Activated naive CD8-positive, alpha-beta T cell treated with anti-CD3 and anti-CD28 coated beads, Interleukin-2, amount 10 ng/mL, durations not matched to agents 7 days and 5 days (primary cell): ENCODE measurements at regions not wholly inside any gene's neighbourhood (a gene's known extent, or its start where the extent isn't known, plus 50 kb on each side); places are given as distances from the start of the nearest gene placed in this dataset.

Experiments used
- ATAC-seq: fragments of 150-1000 bp; cut with Tn5 transposase; one replicate; pipeline ENCODE4 v1.10.0; 2021; ENCODE audit warnings: low read depth, moderate library complexity
- POLR2A ChIA-PET: fragments of 350-600 bp; sonication (Branson Sonifier 250); formaldehyde crosslinking; loops from one replicate; lab custom pipeline; 2021; ENCODE audit warnings: antibody characterized with exemption; lab: Charles Lee
- DNase-seq: peaks from one replicate; pipeline ENCODE4 v3.0.0; 2021
- H3K27ac Mint-ChIP-seq: one replicate; pipeline ENCODE4 v1.8.0; 2022; ENCODE audit warnings: mild to moderate bottlenecking, mixed read lengths
- H3K27me3 Mint-ChIP-seq: one replicate; pipeline ENCODE4 v1.8.0; 2022; ENCODE audit warnings: mild to moderate bottlenecking, moderate library complexity, mixed read lengths
- H3K36me3 Mint-ChIP-seq: one replicate; pipeline ENCODE4 v1.8.0; 2021; ENCODE audit warnings: mild to moderate bottlenecking, mixed read lengths
- H3K4me1 Mint-ChIP-seq: one replicate; pipeline ENCODE4 v1.8.0; 2021; ENCODE audit warnings: mixed read lengths
- H3K4me3 Mint-ChIP-seq: one replicate; pipeline ENCODE4 v1.8.0; 2022; ENCODE audit warnings: mild to moderate bottlenecking, moderate library complexity, mixed read lengths
- H3K9me3 Mint-ChIP-seq: one replicate; pipeline ENCODE4 v1.8.0; 2021; ENCODE audit warnings: mixed read lengths

DNA sequence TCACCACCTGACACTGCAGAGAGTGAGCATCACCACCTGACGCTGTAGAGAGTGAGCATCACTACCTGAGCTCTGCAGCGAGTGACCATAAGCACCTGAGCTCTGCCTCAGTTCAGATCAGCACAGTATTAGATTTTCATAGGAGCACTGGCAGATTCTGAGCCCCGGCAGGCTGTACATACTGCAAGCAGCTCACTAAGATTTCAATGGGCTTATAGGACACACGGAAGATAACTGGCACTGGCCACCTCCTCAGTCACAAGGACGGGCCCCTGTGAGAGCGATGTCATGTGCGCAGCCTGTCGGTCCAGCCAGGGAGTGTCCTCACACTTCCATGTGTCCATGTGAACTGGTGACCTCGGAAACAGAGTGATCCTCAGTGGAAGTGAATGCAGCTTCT, 153.5 kb upstream of the IRX2 start:
- ATAC-seq = no peak
- H3K4me3 Mint-ChIP-seq = no peak overlapping the region
- no peaks in the 10 kb centered on the region for H3K4me1 Mint-ChIP-seq
- no peaks in the 10 kb centered on the region for H3K36me3 Mint-ChIP-seq
- no peak overlapping the region for H3K27ac Mint-ChIP-seq
- H3K27me3 Mint-ChIP-seq = no peaks in the 10 kb centered on the region
- H3K9me3 Mint-ChIP-seq = peaks cover 5% of the 10 kb centered on the region
- POLR2A ChIA-PET = no interaction called here
- DNase-seq = no peak

GRCh38 chr5:2904399-2904798, 152.9 kb upstream of the IRX2 start:
- peaks cover 5% of the 10 kb centered on the region for H3K9me3 Mint-ChIP-seq

GRCh38 chr5:2903451-2904395, 152.2 kb upstream of the IRX2 start:
- no peak overlapping the region for H3K27ac Mint-ChIP-seq
- no peak for ATAC-seq
- no peaks in the 10 kb centered on the region for H3K27me3 Mint-ChIP-seq
- POLR2A ChIA-PET = no interaction called here
- no peak for DNase-seq
- peaks cover 5% of the 10 kb centered on the region for H3K9me3 Mint-ChIP-seq
- no peak overlapping the region for H3K4me3 Mint-ChIP-seq
- H3K4me1 Mint-ChIP-seq = no peaks in the 10 kb centered on the region
- H3K36me3 Mint-ChIP-seq = no peaks in the 10 kb centered on the region

More at GRCh38 chr5:2904399-2904798, 152.9 kb upstream of the IRX2 start:
- POLR2A ChIA-PET = no interaction called here
- ATAC-seq (no peak), DNase-seq (no peak)
- Mint-ChIP-seq H3K4me1 (no peaks in the 10 kb centered on the region), H3K27ac (no peak overlapping the region), H3K4me3 (no peak overlapping the region), H3K36me3 (no peaks in the 10 kb centered on the region), H3K27me3 (no peaks in the 10 kb centered on the region)

- ATAC-seq (no peak), DNase-seq (no peak)
- POLR2A ChIA-PET = no interaction called here
- Mint-ChIP-seq H3K27ac (no peak overlapping the region), H3K4me1 (no peaks in the 10 kb centered on the region), H3K27me3 (no peaks in the 10 kb centered on the region), H3K4me3 (no peak overlapping the region), H3K9me3 (peaks cover 5% of the 10 kb centered on the region), H3K36me3 (no peaks in the 10 kb centered on the region)
Observed at GRCh38 chr5:2902742-2903297, 151.3 kb upstream of the IRX2 start.

GRCh38 chr5:2902186-2902585, 150.7 kb upstream of the IRX2 start:
- POLR2A ChIA-PET = no interaction called here
- Mint-ChIP-seq H3K4me3 (no peak overlapping the region), H3K9me3 (peaks cover 5% of the 10 kb centered on the region), H3K27ac (no peak overlapping the region), H3K27me3 (no peaks in the 10 kb centered on the region), H3K36me3 (no peaks in the 10 kb centered on the region), H3K4me1 (no peaks in the 10 kb centered on the region)
- no peak for DNase-seq
- ATAC-seq = no peak

GRCh38 chr5:2901511-2901910, 150.0 kb upstream of the IRX2 start:
- ATAC-seq = no peak
- POLR2A ChIA-PET = no interaction called here
- H3K27ac Mint-ChIP-seq = no peak overlapping the region
- H3K9me3 Mint-ChIP-seq = peaks cover 5% of the 10 kb centered on the region
- H3K4me1 Mint-ChIP-seq = no peaks in the 10 kb centered on the region
- H3K4me3 Mint-ChIP-seq = no peak overlapping the region
- no peaks in the 10 kb centered on the region for H3K27me3 Mint-ChIP-seq
- DNase-seq = no peak
- H3K36me3 Mint-ChIP-seq = no peaks in the 10 kb centered on the region

DNA sequence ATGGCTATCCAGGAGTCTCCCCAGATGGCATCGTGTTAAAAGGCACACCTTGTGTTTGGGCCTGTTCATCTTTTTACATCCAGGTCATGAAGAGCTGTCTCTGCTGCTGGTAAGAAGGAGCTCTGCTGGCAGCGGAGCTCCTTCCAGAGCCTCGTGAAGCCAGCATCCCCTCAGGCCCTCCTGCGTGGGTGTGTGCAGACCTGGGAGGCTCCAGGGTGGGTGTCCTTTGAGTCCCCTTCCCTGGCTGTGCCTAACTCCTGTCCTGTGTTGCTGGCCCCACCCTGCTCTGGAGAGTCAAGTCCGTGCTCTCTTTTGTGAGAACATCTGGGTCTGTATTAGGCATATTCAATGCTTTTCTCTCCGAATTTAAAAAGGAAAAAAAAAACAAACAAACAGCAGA, 149.6 kb upstream of the IRX2 start:
- Mint-ChIP-seq H3K36me3 (no peaks in the 10 kb centered on the region), H3K27me3 (no peaks in the 10 kb centered on the region), H3K4me3 (no peak overlapping the region), H3K27ac (no peak overlapping the region), H3K9me3 (peaks cover 5% of the 10 kb centered on the region), H3K4me1 (no peaks in the 10 kb centered on the region)
- ATAC-seq = no peak
- POLR2A ChIA-PET = no interaction called here
- DNase-seq = no peak

DNA sequence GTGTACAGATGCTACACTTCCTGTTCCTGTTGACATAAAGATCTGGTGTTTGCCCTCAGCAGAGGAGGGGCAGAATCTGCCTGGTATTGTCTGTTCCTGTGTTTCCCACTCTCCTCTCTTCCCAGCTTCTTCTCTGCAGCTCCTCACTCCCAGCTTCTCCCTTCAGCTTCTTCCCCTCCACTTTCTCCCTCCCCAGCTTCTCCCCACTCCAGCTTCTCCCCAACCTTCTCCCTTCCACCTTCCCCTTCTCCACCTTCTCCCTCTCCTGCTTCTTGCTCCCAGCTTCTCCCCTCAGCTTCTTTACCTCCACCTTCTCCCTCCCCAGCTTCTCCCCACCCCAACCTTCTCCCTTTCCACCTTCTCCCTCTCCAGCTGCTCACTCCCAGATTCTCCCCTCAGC, 148.9 kb upstream of the IRX2 start:
- POLR2A ChIA-PET = no interaction called here
- Mint-ChIP-seq H3K4me1 (no peaks in the 10 kb centered on the region), H3K4me3 (no peak overlapping the region), H3K27me3 (no peaks in the 10 kb centered on the region), H3K9me3 (peaks cover 5% of the 10 kb centered on the region), H3K27ac (no peak overlapping the region), H3K36me3 (no peaks in the 10 kb centered on the region)
- DNase-seq (no peak), ATAC-seq (no peak)

GRCh38 chr5:2899311-2899710, 147.8 kb upstream of the IRX2 start:
- ATAC-seq (no peak), DNase-seq (no peak)
- no peaks in the 10 kb centered on the region for H3K27me3 Mint-ChIP-seq
- H3K4me3 Mint-ChIP-seq = no peak overlapping the region
- H3K4me1 Mint-ChIP-seq = no peaks in the 10 kb centered on the region
- POLR2A ChIA-PET = no interaction called here
- no peaks in the 10 kb centered on the region for H3K36me3 Mint-ChIP-seq
- H3K9me3 Mint-ChIP-seq = peaks cover 5% of the 10 kb centered on the region
- no peak overlapping the region for H3K27ac Mint-ChIP-seq

GRCh38 chr5:2898661-2899060, 147.2 kb upstream of the IRX2 start:
- Mint-ChIP-seq H3K4me1 (no peaks in the 10 kb centered on the region), H3K27ac (no peak overlapping the region), H3K36me3 (no peaks in the 10 kb centered on the region), H3K9me3 (peaks cover 6% of the 10 kb centered on the region), H3K4me3 (no peak overlapping the region), H3K27me3 (no peaks in the 10 kb centered on the region)
- ATAC-seq (no peak), DNase-seq (no peak)
- POLR2A ChIA-PET = no interaction called here

GRCh38 chr5:2897276-2897961, 145.9 kb upstream of the IRX2 start:
- DNase-seq (no peak), ATAC-seq (no peak)
- Mint-ChIP-seq H3K27me3 (no peaks in the 10 kb centered on the region), H3K27ac (no peak overlapping the region), H3K4me3 (no peak overlapping the region), H3K4me1 (no peaks in the 10 kb centered on the region), H3K9me3 (peaks cover 4% of the 10 kb centered on the region), H3K36me3 (no peaks in the 10 kb centered on the region)
- POLR2A ChIA-PET = no interaction called here

GRCh38 chr5:2896371-2897275, 145.1 kb upstream of the IRX2 start:
- Mint-ChIP-seq H3K4me1 (no peaks in the 10 kb centered on the region), H3K4me3 (no peak overlapping the region), H3K27me3 (no peaks in the 10 kb centered on the region), H3K27ac (no peak overlapping the region), H3K9me3 (peaks cover 4% of the 10 kb centered on the region), H3K36me3 (no peaks in the 10 kb centered on the region)
- ATAC-seq (no peak), DNase-seq (no peak)
- POLR2A ChIA-PET = no interaction called here

GRCh38 chr5:2895876-2896275, 144.4 kb upstream of the IRX2 start:
- DNase-seq (no peak), ATAC-seq (no peak)
- no peaks in the 10 kb centered on the region for H3K4me1 Mint-ChIP-seq
- H3K4me3 Mint-ChIP-seq = no peak overlapping the region
- H3K27ac Mint-ChIP-seq = no peak overlapping the region
- H3K36me3 Mint-ChIP-seq = no peaks in the 10 kb centered on the region
- POLR2A ChIA-PET = no interaction called here
- peaks cover 4% of the 10 kb centered on the region for H3K9me3 Mint-ChIP-seq
- no peaks in the 10 kb centered on the region for H3K27me3 Mint-ChIP-seq
